CD4-positive, alpha-beta T cell treated with Interleukin-4 for 1 hour (primary cell): ENCODE measurements at regions not wholly inside any gene's neighbourhood (a gene's known extent, or its start where the extent isn't known, plus 50 kb on each side); places are given as distances from the start of the nearest gene placed in this dataset.
A peak's percentile ranks its signal among the peaks of the same experiment; 100 is the strongest.

Experiments
- DNase-seq, 2 donors: peaks; one replicate each; pipeline ENCODE4 v3.0.0-alpha.2; 2020 to 2022

DNA sequence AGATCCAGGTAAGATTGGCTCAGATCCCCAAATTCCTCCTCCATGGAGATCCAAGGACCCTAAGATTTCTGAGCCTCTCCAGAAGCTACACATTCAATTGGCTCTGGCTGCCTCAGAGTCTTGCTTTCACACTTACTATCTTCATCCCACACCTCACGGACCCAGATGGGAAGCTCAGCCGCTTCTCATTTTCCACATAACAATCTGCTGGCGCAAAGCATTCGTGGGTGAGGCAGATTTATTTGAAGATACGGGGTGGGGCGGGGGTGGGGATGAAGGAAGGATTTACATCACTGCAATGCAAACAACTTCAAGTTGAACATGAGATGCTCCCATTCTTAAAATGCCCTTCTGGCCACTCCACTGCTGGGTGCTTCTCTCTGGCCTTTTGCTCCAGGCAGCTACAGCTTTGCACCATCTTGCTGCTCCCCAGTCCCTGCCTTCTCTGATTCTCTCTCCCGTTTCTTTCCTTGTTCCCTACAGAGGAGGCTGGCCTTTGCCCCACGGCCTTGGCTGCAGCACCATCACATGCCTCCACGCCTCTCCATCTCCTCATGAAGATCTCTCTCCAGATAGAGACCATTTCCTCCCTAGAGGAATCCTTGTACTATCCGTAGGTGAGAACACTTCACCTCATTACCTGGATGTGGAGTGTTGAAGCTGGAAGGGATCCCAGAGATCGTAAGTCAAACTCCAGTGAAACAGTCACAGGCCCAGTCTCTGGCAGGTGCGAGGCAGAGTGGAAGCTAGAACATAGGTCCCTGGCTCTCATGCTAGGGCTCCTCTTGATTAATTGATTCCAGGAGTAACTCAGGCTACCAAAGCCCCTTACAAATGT, 175.9 kb downstream of the RPLP1 start:
- no peak for DNase-seq

DNA sequence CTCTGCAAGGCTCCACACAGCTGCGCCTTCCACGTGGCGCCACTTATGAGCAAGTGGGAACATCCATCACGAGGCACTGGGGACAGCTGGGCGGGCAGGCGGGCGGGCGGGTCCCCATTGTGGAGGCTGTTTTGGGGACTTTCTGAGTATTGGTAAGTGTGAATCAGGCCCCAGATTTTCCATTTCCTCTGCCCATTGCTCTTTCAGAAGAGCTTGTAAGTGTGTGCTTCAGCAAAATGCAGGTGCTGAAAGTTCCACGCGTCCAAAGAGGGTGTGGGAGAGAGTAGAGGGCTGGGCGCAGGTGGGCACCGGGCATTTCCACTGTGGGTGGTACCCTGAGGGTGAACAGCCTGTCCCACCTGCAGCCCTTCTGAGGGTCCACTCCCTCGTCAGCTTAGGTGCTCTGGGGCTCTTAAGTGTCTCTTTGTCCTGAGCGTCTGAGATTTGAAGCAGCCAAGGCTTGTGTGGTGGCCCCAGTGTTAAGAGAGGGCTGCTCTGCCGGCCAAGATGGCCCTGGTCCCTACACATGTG, 177.1 kb downstream of the RPLP1 start:
- no peak for DNase-seq

DNA sequence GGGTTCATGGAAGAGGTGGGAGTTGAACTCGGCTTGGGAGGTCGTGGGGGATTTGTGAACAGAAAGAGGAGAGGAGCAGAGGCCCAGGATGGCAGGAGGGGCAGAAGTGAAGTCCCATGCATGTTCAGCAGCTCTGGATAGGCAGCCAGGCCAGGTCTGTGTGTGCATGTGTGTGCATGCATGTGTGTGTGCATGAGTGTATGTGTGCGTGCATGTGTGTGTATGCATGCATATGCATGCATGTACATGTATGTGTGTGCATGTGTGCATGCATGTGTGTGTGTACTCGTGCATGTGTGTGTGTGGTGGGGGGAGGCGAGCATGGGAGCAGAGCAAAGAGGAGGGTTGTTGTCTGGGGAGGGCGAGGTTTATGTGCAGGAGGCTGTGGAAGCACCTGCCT, 178.4 kb downstream of the RPLP1 start:
- no peak for DNase-seq

DNA sequence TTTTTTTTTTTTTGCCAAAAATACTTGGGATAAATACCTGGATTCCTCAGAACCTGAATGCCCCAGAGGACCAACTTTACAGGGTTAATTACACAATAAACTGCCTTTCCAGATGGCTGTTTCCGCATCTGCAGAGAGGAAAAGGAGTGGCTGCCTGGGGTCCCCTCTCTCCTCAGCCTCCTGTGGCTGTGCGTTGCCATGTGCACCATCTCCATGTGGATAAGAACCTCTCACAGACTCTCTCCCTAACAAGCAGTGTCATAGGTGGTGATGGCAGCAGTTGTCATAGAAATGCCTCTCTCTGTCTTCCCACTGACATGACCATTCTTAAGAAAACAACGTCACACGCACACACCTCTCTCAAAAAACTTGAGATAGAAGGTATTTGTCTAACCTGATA, 179.4 kb downstream of the RPLP1 start:
- DNase-seq = no peak

DNA sequence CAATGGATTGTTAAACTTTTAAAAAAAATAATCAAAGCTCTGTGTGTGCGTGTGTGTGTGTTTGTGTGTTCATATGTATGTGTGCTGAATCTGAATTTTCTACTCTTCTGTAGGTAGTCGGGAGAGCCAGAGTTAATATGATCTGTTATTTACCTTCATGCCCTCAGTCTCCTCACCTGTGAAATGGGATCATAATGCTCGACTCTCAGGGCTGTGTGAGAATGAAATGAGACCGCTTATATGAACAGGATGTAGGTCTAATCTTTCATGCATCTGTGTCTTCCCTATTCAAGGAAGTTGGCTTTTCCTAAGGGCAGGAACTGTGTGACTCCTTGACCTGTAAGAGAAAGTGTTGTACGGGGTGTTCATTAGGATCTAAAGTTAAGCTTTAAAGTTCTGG, 182.2 kb downstream of the RPLP1 start:
- DNase-seq = no peak

DNA sequence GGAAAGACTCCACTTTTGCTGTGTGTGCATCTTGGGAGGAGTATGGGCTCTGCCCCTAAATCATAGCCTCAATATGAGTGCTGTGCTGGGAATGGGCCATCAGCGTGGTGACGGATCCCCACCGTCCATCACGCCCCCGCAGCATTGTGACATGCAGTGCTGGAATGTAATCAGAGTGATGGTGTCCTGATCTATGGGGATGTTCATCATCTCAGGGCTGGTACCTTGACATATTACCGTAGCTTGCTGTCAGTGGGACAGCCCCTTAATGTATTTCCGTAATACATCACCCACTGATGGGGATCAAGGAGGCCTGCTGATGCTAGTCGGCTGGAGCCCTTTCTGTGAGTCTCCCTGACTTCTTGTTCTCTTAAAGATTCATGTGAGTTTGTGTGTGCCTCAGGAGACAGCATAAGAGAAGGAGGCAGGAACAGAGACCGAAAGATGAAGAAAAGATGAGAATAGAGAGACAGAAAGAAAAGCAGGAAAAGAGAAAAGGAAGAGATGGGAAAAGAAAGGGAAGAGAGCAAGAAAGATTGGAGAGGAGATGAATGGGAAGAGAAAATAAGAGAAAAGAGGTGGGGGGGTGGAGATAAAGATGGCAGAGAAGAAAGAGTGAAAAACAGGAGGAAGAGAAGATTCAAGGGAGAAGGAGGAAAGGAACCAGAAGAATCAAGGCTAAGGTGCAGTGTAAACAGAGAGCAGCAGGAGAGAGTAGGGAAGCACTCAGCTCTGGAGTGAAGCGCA, 183.7 kb downstream of the RPLP1 start:
- DNase-seq = no peak

DNA sequence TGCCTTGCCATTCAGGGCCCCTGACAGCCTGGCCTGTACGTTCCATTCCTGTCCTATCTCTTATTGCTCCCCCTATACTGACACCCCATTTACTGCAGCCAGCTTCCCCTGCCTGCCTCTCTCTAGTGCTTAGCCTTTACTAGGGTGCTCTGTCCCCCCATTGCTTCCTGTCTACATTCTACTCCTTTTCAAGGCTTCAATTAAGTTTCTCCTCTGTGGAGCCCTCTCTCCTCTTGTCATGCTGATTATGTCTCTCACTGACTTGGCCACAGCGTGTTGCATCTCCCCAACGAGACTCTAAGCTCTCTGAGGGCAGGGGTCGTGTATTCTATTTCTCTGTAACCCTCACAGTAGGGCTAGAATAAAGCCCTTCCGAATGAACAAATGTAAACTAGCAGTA, 185.2 kb downstream of the RPLP1 start:
- no peak for DNase-seq

DNA sequence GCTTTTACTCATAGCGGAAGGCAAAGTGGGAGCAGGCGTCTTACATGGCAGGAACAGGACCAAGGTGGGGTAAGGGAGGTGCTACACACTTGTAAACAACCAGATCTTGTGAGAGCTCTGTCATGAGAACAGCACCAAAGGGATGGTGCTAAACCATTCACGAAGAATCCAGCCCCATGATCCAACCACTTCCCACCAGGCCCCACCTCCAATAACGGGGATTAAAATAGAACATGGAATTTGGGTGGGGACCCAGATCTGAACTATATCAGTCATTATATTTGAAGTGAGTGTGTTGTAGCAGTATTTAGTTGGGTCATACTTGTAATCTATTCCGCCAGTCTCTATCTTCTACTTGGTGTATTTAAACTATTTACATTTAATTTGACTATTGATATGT, 190.9 kb downstream of the RPLP1 start:
- no peak for DNase-seq

DNA sequence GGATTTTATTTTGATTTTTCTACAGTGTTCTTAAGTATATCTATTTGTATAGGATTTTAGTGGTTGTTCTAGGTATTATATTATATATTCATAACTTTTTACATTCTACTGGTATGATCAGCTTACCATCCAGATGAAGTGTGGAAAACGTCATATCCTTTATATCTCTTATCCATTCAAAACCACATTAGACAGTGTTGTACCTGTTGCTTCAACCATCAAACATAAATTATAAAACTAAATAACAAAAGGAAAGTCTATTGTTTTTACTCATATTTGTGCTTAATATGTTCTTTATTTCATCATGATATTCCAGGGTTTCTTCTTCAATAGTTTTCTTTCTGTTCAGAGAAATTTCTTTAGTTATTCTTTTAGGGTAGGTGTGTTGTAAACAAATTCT, 191.4 kb downstream of the RPLP1 start:
- DNase-seq = no peak

DNA sequence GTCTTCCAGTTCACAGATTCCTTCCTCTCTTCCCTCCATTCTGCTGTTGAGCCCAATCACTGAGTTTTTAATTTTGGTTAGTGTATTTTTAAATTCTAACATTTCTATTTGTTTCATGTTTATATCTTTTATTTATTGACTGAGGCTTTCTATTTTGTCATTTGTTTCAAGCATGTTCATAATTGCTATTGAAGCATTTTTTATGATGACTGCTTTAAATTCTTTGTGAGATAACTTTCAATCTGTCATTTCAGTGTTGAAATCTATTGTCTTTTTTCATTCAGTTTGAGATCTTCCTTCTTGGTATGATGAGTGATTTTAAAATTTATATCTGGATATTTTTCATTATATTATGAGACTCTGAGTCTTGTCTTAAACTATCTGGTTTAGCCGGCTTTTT, 192.3 kb downstream of the RPLP1 start:
- no peak for DNase-seq

DNA sequence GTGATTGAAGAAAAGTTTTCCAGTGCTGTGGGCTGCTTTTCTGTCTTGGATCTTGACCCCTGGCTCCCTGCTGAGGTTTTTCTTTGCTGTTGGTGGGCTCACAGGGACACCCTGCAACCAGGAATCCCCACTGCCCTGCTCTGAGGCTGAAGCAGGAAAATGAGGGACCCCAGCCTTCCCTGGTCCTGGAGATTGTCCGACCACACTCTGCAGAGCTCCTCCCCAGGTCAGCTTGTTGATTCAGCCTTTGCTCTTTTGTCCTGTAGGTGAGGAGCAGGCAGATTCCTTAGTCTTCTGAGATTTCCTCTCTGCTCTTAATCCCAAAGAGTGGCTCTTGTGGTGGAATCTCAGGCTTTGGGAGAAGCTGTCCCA, 194.5 kb downstream of the RPLP1 start:
- no peak for DNase-seq

DNA sequence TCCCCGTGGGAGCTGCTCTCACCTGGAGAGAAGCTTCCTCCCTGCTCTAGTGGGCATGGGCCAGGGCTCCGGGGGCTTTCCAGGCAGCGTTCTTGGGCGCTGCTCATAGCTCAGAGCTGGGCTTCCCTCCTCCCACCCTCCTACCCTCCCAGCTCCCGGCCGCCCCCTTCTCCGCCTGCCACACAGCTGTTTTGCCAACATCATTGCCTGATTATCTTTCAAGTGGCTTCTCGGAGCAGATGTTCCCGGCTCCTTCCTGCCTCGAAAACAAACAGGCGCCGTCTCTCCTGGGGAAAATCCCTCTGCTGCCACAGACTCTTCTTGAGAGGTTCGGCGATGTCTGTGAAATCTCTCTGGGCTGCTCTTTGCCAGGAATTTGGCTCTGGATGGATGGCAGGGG, 195.6 kb downstream of the RPLP1 start:
- no peak for DNase-seq

DNA sequence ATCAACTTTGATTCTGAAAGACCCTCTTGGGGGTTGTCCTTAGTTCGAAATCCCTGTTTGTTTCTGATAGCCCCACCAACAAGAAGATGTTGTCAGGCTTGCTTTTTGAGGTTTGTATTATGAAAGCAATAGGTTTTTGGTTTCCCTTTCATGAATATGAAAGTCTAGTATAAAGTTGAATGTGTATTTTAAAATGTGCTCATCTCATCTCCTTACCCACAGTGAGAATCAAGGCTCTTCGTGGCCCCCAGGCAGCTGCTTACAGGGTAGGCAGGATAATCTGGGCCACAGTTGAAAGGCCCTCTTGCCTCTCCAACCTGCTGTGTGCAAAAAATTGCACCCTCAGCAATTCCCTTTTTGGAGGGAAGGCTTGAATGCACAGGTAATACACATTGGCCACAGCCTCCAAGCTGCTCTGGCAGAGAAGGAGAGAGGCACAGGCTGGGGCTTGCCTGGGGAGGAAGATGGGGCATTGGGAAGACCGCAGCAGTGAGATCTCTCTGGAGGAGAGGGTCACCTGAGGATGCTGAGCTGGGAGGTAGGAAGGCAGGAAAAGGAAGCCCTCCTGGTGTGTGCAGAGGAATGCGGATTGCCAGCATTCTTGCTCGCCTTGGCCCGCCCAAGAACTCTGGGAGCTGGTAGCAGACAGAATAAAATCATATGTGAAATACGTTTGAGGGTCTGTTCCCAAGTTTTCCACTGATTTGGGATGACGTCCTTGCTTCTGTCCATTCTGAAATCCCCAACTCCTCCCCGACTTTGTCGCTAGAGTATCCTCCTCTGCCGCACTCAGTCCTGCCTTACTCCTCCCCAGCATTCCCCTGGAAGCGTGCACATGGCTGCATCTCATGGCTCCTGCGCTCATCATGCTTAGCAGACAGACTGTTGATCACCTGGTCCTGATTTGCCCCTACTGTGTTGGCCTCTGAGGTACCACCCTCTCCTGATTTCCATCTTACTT, 196.4 kb downstream of the RPLP1 start:
- DNase-seq = no peak

DNA sequence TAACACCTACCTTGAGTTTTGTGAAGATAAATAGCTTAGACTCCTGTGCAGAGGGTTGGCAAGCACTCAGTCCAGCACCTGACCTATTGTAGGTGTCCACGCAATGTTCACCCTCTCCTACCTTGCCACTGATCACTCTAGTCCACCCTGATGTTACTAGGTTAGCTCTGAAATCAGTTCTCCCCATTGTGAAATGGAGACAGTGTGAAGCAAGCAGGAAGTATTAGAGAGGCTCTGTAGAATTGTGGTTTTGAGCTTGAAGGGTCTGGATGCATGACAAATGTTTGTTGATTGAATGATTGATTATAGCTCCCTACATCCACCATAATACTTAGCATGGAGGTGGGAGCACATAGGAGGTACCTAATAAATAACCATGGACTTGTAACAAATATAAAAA, 199.7 kb downstream of the RPLP1 start:
- no peak for DNase-seq

DNA sequence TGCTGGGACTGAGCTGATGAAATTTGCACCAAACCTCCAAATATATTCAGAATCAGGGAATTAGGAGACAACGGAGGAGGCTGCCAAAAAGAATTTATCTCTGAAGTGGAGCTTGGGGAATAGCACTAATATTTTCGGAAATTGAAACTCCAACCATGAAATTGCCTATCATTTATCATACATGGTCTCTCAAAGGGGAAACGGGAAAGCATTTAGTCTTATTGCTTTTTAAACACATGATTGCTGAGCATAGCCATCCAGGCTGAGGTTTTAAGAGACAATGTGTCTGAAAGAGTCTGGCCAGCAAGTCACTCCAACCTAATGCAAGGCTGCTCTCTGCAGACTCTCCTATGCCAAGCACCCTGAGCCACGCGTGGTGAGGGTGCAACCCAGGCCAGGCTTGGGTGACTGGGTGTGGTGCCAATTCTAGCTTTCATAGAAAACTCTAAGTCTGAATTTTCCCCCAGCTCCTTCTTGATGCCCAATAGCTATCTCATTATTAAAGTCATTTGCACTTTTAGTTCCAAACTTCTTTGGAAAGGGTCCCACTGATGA, 200.2 kb downstream of the RPLP1 start:
- peak in 1 of 2 donors; percentile 18 for DNase-seq

DNA sequence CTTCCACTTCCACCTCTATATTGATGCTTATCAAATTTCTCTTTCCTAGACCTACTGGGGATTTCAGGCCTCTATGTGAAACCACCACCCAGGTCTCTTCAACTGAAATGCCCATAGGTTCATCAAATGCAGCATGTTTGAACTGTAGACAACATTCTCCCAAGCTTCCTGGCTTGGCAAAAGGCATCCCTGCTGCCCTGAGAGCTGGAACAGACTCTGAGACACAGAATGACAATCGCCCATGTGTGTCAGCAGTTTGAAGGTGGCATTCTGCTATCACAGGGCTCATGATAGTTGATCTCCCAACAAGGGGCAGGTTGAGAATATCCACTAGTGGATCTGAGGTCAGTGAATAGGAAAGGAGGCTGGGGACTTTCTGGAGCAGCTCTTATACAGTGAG, 200.7 kb downstream of the RPLP1 start:
- DNase-seq = no peak

DNA sequence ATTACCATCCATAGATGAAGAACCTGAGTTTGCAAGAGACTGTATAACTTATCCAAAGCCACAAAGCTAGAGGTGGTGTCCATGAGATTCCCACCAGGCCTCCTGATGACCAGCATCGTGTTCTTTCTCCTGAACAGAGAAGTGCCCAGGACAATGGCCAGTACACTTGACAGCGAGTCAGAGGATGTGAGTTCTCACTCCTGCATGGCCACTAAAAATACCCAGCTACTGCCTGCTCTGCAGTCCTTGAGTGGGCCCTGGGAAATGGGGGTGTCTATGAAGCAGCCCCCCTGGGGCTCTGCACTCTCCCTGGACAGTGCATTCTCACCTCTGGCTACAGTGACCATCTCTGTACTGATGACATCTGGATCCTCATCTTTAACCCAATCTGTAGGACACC, 201.2 kb downstream of the RPLP1 start:
- no peak for DNase-seq

DNA sequence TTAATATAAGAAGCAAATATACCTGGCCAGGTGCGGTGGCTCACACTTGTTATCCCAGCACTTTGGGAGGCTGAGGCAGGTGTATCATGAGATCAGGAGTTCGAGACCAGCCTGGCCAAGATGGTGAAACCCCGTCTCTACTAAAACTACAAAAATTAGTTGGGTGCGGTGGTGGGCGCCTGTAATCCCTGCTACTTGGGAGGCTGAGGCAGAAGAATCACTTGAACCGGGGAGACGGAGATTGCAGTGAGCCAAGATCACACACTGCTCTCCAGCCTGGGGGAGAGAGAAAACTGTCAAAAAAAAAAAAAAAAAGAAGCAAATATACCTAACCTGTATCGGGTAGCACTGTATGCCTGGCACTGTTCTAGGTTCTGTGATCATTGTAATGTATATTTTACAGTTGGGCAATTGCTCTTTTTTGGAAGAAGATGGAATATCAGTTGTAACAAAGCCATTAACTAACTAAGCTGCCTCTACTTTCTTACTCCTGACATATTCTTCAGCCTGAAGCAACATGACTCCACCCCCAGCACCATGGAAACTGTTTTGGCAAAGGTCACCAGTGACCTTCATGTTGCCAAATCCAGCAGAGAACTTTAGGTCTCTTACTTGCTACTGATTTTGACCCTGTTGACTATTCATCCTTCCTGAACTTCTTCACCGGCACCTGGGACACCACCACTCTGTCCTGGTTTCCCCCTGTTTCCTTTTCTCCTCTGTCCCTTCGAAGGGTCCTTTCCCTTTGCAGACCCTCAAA, 203.8 kb downstream of the RPLP1 start:
- DNase-seq = no peak

DNA sequence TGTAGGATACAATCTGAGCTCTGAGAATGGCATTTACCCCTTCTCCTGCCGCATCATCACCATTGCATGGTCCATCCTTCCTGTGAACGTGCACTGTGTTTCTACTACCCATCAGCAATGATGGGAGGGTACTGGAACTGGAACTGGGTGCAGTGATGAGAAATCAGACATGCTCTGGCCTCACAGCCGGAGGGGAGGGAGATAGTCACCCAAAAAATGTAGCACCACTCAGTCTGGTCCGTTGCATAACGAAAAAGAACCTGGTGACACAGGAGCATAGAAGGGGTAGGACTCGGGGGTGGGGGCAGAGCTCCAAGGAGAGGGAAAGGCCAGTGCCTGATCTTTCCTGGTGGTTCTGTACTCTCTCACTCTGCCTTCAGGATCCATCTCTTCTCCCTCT, 205.0 kb downstream of the RPLP1 start:
- DNase-seq = no peak

DNA sequence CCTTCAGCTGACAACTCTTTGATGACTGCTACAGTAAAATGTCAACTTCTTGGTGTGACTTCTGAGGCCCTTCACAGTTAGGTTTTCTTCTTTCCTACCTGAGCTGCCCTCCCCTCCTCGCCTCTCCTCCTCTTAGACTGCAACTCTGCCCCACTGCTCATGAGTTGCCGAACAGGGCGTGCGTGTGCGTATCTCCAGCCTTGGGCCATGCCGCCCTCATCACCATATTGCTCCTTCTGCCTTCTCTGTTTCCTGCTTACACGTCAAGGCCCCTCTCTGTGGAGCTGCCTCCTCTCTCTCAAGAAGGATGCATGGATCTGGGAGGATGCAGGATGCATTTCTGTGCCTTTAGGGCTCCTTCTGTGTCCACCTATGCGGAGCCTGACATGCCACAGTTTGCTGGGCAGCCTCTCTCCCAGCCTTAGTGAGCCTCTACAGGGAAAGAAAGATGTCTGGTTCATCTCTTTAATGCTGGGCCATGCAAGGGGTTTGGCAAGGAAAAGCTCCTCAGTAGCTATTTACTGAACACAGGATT, 205.9 kb downstream of the RPLP1 start:
- DNase-seq = no peak

DNA sequence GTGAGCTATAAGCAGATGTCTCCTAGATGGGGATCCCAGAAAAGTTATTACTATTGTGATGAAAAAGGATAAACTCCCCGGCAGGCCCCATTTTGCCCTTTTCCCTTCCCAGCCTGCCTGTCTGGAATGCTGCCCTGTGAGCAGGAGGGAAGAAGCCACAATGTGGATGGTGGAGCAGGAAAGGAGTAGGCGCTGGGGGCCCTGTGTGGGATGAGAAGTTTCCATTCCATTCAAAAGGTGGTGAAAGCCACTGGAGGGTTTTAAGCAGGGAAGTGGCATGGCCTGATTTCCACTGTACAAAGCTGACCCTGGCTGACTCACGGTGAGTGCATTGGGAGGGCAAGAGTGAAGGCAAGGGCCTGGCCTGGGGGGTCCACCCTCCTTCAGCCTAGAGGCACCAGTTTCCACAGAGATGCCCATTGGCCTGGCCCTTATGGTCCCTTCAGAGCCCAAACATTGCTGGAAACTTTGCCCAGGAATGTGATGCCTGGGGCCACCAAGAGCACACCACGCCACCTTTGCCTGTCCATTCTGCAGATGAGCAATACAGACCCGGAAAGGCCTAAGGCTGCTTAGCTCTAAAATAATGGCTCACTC, 206.9 kb downstream of the RPLP1 start:
- DNase-seq = no peak
